ENCODE measurements at regions not wholly inside any gene's neighbourhood (a gene's known extent, or its start where the extent isn't known, plus 50 kb on each side); places are given as distances from the start of the nearest gene placed in this dataset.

GRCh38 chr2:10188211-10188610, 65.7 kb downstream of the RRM2 start:
- 93% methylated on average over 7 of the region's 7 CpGs for WGBS
- TF ChIP-seq YY1 (IDR thresholded peaks at IDR 0.05), result no peak
- peak; percentile 14 for TF ChIP-seq CTCF (IDR thresholded peaks at IDR 0.05; ENCODE audit: low read depth, low read length, missing input control)
- no peak for DNase-seq (ENCODE audit: low spot score)
- Histone ChIP-seq H3K27me3 (ENCODE audit: control insufficient read depth in 4 of 4, insufficient read depth in 4 of 4, low read length in 3 of 4) (no peaks in the 10 kb centered on the region), H3K4me1 (ENCODE audit: control insufficient read depth in 4 of 4, insufficient read depth in 4 of 4, low read length in 3 of 4) (no peaks in the 10 kb centered on the region), H3K4me3 (ENCODE audit: low read depth in 1 of 3, low read length in 3 of 3) (no peak overlapping the region), H3K36me3 (ENCODE audit: control insufficient read depth in 4 of 4, insufficient read depth in 3 of 4, low read depth in 1 of 4, low read length in 3 of 4) (no peaks in the 10 kb centered on the region), H3K27ac (ENCODE audit: low read depth in 1 of 2, low read length in 2 of 2) (no peak overlapping the region), H3K9ac (ENCODE audit: low read depth in 1 of 2, low read length in 2 of 2) (no peak overlapping the region), H3K9me3 (ENCODE audit: control insufficient read depth in 4 of 4, low read length in 3 of 4) (no peaks in the 10 kb centered on the region)

GRCh38 chr2:10188729-10189305, 66.3 kb downstream of the RRM2 start:
- WGBS, result 97% methylated on average over 12 of the region's 12 CpGs
- no peak overlapping the region for H3K27ac ChIP-seq (ENCODE audit: low read depth in 1 of 2, low read length in 2 of 2)
- H3K27me3 ChIP-seq (ENCODE audit: control insufficient read depth in 4 of 4, insufficient read depth in 4 of 4, low read length in 3 of 4), result no peaks in the 10 kb centered on the region
- H3K9me3 ChIP-seq (ENCODE audit: control insufficient read depth in 4 of 4, low read length in 3 of 4), result no peaks in the 10 kb centered on the region
- no peaks in the 10 kb centered on the region for H3K4me1 ChIP-seq (ENCODE audit: control insufficient read depth in 4 of 4, insufficient read depth in 4 of 4, low read length in 3 of 4)
- H3K9ac ChIP-seq (ENCODE audit: low read depth in 1 of 2, low read length in 2 of 2), result no peak overlapping the region
- H3K36me3 ChIP-seq (ENCODE audit: control insufficient read depth in 4 of 4, insufficient read depth in 3 of 4, low read depth in 1 of 4, low read length in 3 of 4), result no peaks in the 10 kb centered on the region
- DNase-seq (ENCODE audit: low spot score), result no peak
- TF ChIP-seq REST (IDR thresholded peaks at IDR 0.05), result no peak
- H3K4me3 ChIP-seq (ENCODE audit: low read depth in 1 of 3, low read length in 3 of 3), result no peak overlapping the region

- Histone ChIP-seq H3K9ac (ENCODE audit: low read depth in 1 of 2, low read length in 2 of 2) (no peak overlapping the region), H3K36me3 (ENCODE audit: control insufficient read depth in 4 of 4, insufficient read depth in 3 of 4, low read depth in 1 of 4, low read length in 3 of 4) (no peaks in the 10 kb centered on the region), H3K4me1 (ENCODE audit: control insufficient read depth in 4 of 4, insufficient read depth in 4 of 4, low read length in 3 of 4) (no peaks in the 10 kb centered on the region), H3K4me3 (ENCODE audit: low read depth in 1 of 3, low read length in 3 of 3) (no peak overlapping the region), H3K27ac (ENCODE audit: low read depth in 1 of 2, low read length in 2 of 2) (no peak overlapping the region), H3K27me3 (ENCODE audit: control insufficient read depth in 4 of 4, insufficient read depth in 4 of 4, low read length in 3 of 4) (no peaks in the 10 kb centered on the region), H3K9me3 (ENCODE audit: control insufficient read depth in 4 of 4, low read length in 3 of 4) (no peaks in the 10 kb centered on the region)
- no peak for DNase-seq (ENCODE audit: low spot score)
- 94% methylated on average over 3 of the region's 3 CpGs for WGBS
- TF ChIP-seq RAD21 (IDR thresholded peaks at IDR 0.05) (no peak), FOXA1 (IDR thresholded peaks at IDR 0.05) (no peak), REST (IDR thresholded peaks at IDR 0.05) (no peak), RXRA (IDR thresholded peaks at IDR 0.05) (no peak), SP1 (IDR thresholded peaks at IDR 0.05) (no peak), HNF4A (conservative IDR thresholded peaks at IDR 0.05) (no peak), HNF4G (IDR thresholded peaks at IDR 0.05) (no peak), FOXA2 (IDR thresholded peaks at IDR 0.05) (no peak), CTCF (IDR thresholded peaks at IDR 0.05; ENCODE audit: low read depth, low read length, missing input control) (no peak), NR2F2 (IDR thresholded peaks at IDR 0.05) (no peak), ATF3 (IDR thresholded peaks at IDR 0.05) (no peak), YY1 (IDR thresholded peaks at IDR 0.05) (no peak), ZBTB33 (IDR thresholded peaks at IDR 0.05) (no peak), TAF1 (conservative IDR thresholded peaks at IDR 0.05) (no peak)
Measured at GRCh38 chr2:10190255-10190654, 67.7 kb downstream of the RRM2 start.

Data from liver (tissue), 8 donors.